ENCODE measurements at regions not wholly inside any gene's neighbourhood (a gene's known extent, or its start where the extent isn't known, plus 50 kb on each side); places are given as distances from the start of the nearest gene placed in this dataset.

DNA sequence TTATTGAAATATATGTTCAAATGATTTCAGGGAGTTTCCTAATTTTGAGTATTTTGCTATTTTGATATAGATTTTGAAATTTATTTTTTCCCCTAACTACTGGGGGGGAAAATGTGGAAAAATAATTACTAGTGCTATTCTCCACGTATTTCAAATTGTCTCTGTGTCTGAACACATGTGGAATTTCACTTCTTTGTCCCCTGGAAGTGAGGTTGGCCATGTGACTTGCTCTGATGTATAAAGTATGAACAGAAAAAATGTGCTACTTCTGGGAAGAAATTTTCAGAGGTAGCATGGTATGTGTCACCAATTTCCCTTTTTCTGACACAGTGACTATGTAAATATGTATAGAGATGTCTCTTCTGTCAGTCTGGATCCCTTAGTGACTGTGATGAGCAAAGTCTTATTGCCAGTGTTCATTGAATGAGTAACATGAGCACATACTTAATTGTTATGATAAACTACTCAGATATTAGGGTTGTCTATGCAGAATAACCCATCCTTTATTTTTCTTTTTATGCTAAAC is 215.4 kb upstream of the CCN2 start:
- H3K4me1 ChIP-seq (ENCODE audit: insufficient read depth, low read length) = no peaks in the 10 kb centered on the region
- H3K36me3 ChIP-seq (ENCODE audit: insufficient read depth, low read length) = no peaks in the 10 kb centered on the region
- no peak for DNase-seq (ENCODE audit: insufficient read length, low spot score, missing footprints)
- no peaks in the 10 kb centered on the region for H3K9me3 ChIP-seq (ENCODE audit: low read depth, low read length)
- H3K4me2 ChIP-seq (ENCODE audit: insufficient read depth, low read length) = no peak overlapping the region
- H3K79me2 ChIP-seq (ENCODE audit: insufficient read depth, low read length) = no peaks in the 10 kb centered on the region
- no peak overlapping the region for H2AFZ ChIP-seq (ENCODE audit: low read length)
- TF ChIP-seq, protein P1, sequence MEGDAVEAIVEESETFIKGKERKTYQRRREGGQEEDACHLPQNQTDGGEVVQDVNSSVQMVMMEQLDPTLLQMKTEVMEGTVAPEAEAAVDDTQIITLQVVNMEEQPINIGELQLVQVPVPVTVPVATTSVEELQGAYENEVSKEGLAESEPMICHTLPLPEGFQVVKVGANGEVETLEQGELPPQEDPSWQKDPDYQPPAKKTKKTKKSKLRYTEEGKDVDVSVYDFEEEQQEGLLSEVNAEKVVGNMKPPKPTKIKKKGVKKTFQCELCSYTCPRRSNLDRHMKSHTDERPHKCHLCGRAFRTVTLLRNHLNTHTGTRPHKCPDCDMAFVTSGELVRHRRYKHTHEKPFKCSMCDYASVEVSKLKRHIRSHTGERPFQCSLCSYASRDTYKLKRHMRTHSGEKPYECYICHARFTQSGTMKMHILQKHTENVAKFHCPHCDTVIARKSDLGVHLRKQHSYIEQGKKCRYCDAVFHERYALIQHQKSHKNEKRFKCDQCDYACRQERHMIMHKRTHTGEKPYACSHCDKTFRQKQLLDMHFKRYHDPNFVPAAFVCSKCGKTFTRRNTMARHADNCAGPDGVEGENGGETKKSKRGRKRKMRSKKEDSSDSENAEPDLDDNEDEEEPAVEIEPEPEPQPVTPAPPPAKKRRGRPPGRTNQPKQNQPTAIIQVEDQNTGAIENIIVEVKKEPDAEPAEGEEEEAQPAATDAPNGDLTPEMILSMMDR (IDR thresholded peaks at IDR 0.05; ENCODE audit: extremely low read depth, low read depth, low read length) = no peak
- no peak overlapping the region for H3K27ac ChIP-seq (ENCODE audit: low read depth, low read length)
- no peaks in the 10 kb centered on the region for H3K27me3 ChIP-seq (ENCODE audit: insufficient read depth, low read length)
- no peak overlapping the region for H3K4me3 ChIP-seq (ENCODE audit: insufficient read depth, low read length)
- H4K20me1 ChIP-seq (ENCODE audit: insufficient read depth, low read length) = no peaks in the 10 kb centered on the region

DNA sequence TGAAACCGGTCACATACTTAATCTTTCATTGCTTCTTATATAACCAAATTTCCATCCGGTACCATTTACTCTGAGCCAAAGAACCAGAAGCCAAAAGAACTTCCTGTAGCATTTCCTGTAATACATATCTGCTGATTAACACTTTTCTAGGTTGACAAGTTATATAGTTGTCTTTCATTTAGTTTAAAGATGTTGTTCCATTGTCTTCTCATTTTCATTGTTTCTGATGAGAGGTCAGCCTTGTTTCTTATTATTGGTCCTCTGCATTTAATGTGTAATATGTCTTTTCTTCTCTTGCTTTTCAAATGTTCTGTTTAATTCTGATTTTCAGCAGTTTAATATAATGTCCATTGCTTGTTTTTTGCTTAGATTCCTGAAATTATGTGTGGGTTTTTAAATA is 214.5 kb upstream of the CCN2 start:
- H4K20me1 ChIP-seq (ENCODE audit: insufficient read depth, low read length) = no peaks in the 10 kb centered on the region
- no peak overlapping the region for H3K4me3 ChIP-seq (ENCODE audit: insufficient read depth, low read length)
- DNase-seq (ENCODE audit: insufficient read length, low spot score, missing footprints) = no peak

DNA sequence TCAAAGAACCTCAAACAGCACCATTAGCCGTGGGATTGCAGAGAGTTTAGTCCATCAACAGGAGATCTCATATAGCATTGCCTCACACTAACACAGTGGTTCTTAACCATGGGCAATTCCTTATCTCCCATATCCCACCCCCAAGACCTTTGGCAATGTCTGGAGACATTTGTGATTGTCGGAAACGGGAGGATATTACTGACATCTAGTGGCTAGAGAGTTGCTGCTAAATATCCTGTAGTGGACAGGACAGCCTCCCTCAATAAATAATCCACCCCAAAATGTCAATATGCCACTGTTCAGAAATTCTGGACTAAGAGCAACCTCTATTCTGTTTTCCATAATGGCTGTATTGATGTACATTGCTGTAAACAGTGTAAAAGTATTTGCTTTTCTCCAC is 210.1 kb upstream of the CCN2 start:
- Histone ChIP-seq H3K36me3 (ENCODE audit: insufficient read depth, low read length) (no peaks in the 10 kb centered on the region), H3K4me3 (ENCODE audit: insufficient read depth, low read length) (no peak overlapping the region), H3K4me1 (ENCODE audit: insufficient read depth, low read length) (peaks cover 5% of the 10 kb centered on the region), H3K27me3 (ENCODE audit: insufficient read depth, low read length) (no peaks in the 10 kb centered on the region), H3K9me3 (ENCODE audit: low read depth, low read length) (no peaks in the 10 kb centered on the region), H3K79me2 (ENCODE audit: insufficient read depth, low read length) (no peaks in the 10 kb centered on the region), H4K20me1 (ENCODE audit: insufficient read depth, low read length) (no peaks in the 10 kb centered on the region), H3K27ac (ENCODE audit: low read depth, low read length) (peak overlapping the region; percentile 43), H2AFZ (ENCODE audit: low read length) (no peak overlapping the region), H3K4me2 (ENCODE audit: insufficient read depth, low read length) (no peak overlapping the region)
- TF ChIP-seq, protein P1 (IDR thresholded peaks at IDR 0.05; ENCODE audit: extremely low read depth, low read depth, low read length) = peak; percentile 77
- no peak for DNase-seq (ENCODE audit: insufficient read length, low spot score, missing footprints)

More for the DNA sequence above, 214.5 kb upstream of the CCN2 start:
- H3K27me3 ChIP-seq (ENCODE audit: insufficient read depth, low read length) = no peaks in the 10 kb centered on the region
- H3K4me2 ChIP-seq (ENCODE audit: insufficient read depth, low read length) = no peak overlapping the region
- H3K27ac ChIP-seq (ENCODE audit: low read depth, low read length) = no peak overlapping the region
- peaks cover 5% of the 10 kb centered on the region for H3K4me1 ChIP-seq (ENCODE audit: insufficient read depth, low read length)
- no peak overlapping the region for H2AFZ ChIP-seq (ENCODE audit: low read length)
- H3K79me2 ChIP-seq (ENCODE audit: insufficient read depth, low read length) = no peaks in the 10 kb centered on the region
- no peaks in the 10 kb centered on the region for H3K9me3 ChIP-seq (ENCODE audit: low read depth, low read length)
- TF ChIP-seq, protein P1 (IDR thresholded peaks at IDR 0.05; ENCODE audit: extremely low read depth, low read depth, low read length) = no peak
- H3K36me3 ChIP-seq (ENCODE audit: insufficient read depth, low read length) = no peaks in the 10 kb centered on the region

DNA sequence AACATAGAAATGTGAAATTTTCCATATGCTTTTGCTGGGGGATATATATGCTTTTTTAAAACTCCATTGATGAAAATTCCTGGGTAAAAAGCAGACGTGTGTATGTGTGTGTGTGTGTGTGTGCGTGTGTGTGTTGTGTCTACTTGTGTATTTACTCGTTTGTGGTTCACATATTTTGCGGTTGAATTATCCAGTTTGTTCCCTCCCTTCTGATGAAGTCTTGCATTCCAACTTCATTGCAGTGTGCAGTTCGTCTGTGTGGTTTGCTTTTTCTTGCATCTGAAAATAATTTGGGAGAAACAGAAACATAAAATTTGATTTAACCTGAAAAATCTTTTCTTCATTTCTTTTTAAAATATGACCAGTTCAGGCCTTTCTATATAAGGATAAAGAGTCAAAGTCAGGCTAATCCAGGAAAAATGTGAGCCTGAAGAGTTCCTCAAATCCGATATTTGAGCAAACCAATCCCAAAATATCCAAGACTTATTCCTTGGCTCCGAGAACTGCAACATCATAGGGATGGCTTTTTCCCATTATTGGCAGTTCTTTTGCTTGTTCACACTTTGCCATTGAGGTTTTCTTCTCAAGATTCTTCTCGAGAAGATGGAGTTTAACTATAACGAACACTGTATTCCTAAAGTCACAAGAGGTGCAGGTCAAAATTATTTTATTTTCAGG is 202.2 kb upstream of the CCN2 start:
- Histone ChIP-seq H3K4me2 (ENCODE audit: insufficient read depth, low read length) (peak overlapping the region; percentile 72), H3K4me1 (ENCODE audit: insufficient read depth, low read length) (peaks cover 17% of the 10 kb centered on the region), H3K36me3 (ENCODE audit: insufficient read depth, low read length) (no peaks in the 10 kb centered on the region), H3K27ac (ENCODE audit: low read depth, low read length) (peak overlapping the region; percentile 96), H3K27me3 (ENCODE audit: insufficient read depth, low read length) (no peaks in the 10 kb centered on the region), H3K4me3 (ENCODE audit: insufficient read depth, low read length) (peak overlapping the region; percentile 39), H4K20me1 (ENCODE audit: insufficient read depth, low read length) (no peaks in the 10 kb centered on the region), H3K9me3 (ENCODE audit: low read depth, low read length) (no peaks in the 10 kb centered on the region), H2AFZ (ENCODE audit: low read length) (peak overlapping the region; percentile 55), H3K79me2 (ENCODE audit: insufficient read depth, low read length) (no peaks in the 10 kb centered on the region)
- TF ChIP-seq, protein P1 (IDR thresholded peaks at IDR 0.05; ENCODE audit: extremely low read depth, low read depth, low read length) = no peak
- no peak for DNase-seq (ENCODE audit: insufficient read length, low spot score, missing footprints)
